ENCODE measurements at regions not wholly inside any gene's neighbourhood (a gene's known extent, or its start where the extent isn't known, plus 50 kb on each side); places are given as distances from the start of the nearest gene placed in this dataset.

DNA sequence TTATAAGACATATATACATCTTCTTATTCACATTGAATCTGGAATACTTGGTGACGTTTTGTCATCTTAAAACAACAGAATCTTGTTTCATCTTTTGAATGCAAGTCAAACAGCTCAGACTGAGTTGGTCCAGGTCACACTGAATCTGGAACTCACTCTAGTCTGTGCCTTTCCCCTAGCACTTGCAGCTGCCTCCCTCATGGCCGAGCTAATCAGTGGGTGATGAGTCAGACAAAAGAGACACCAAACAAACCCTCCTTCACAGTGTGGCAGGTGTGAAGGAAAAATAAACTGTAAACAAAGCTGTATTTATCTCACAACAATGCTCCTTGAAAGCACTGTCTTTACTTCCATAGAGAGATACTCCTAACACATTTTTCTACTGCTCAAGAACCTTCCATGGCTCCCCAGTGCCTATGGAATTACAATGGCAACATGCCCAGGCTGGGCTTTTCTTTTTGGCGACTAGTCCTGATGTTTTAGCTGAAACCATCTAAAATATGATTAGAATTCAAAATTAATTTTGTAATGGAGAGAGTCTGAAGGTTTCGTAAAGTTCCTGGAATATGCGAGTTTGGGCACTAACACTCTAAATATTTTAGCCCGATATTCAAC, 140.0 kb downstream of the ZNF365 start:
- H3K4me3 ChIP-seq = no peak overlapping the region
- H3K27ac ChIP-seq = no peak overlapping the region
- intact Hi-C loops (cut with DNase I; ENCODE audit: low total_unique reads) = no loop called here
- no peaks in the 10 kb centered on the region for H3K9me3 ChIP-seq
- TF ChIP-seq POLR2AphosphoS5 (IDR thresholded peaks at IDR 0.05) (no peak), POLR2A (IDR thresholded peaks at IDR 0.05) (no peak)
- TF ChIP-seq, protein P1, sequence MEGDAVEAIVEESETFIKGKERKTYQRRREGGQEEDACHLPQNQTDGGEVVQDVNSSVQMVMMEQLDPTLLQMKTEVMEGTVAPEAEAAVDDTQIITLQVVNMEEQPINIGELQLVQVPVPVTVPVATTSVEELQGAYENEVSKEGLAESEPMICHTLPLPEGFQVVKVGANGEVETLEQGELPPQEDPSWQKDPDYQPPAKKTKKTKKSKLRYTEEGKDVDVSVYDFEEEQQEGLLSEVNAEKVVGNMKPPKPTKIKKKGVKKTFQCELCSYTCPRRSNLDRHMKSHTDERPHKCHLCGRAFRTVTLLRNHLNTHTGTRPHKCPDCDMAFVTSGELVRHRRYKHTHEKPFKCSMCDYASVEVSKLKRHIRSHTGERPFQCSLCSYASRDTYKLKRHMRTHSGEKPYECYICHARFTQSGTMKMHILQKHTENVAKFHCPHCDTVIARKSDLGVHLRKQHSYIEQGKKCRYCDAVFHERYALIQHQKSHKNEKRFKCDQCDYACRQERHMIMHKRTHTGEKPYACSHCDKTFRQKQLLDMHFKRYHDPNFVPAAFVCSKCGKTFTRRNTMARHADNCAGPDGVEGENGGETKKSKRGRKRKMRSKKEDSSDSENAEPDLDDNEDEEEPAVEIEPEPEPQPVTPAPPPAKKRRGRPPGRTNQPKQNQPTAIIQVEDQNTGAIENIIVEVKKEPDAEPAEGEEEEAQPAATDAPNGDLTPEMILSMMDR (IDR thresholded peaks at IDR 0.05 in 8 of 11, conservative IDR thresholded peaks at IDR 0.05 in 3 of 11) = no peak
- DNase-seq = no peak
- H3K4me1 ChIP-seq = no peaks in the 10 kb centered on the region
- no peaks in the 10 kb centered on the region for H3K36me3 ChIP-seq
- H3K27me3 ChIP-seq (replicated peaks in 1 of 7) = no peaks in the 10 kb centered on the region
- WGBS, 5 donors = 75 to 89% (median 83%) methylated on average over 6 of the region's 6 CpGs

DNA sequence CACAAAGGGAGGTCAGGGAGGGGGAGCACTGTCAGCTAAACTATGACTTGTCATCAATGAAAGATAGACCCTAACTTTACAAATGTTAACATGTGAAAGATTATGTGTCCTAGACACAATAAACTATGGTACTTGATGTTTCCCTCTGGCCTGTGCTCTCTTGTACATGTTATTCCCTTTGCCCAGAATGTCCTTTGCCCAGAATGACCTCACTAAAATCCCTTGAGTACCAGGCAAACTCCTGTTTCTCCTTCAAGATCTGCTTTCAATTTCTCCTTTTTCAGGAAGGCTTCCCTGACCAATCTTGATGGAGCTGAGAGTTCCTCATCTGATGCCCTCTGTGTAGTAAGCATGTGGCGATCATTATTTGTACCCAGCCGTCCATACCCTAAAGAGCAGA, 143.1 kb downstream of the ZNF365 start:
- Histone ChIP-seq H3K36me3 (no peaks in the 10 kb centered on the region), H3K9me3 (no peaks in the 10 kb centered on the region), H3K4me3 (no peak overlapping the region), H3K27ac (no peak overlapping the region), H3K27me3 (replicated peaks in 1 of 7) (no peaks in the 10 kb centered on the region), H3K4me1 (no peaks in the 10 kb centered on the region)
- WGBS, 5 donors = 56 to 98% (median 94%) methylated on average over 2 of the region's 2 CpGs
- TF ChIP-seq POLR2AphosphoS5 (IDR thresholded peaks at IDR 0.05) (no peak), POLR2A (IDR thresholded peaks at IDR 0.05) (no peak)
- TF ChIP-seq, protein P1 (IDR thresholded peaks at IDR 0.05 in 8 of 11, conservative IDR thresholded peaks at IDR 0.05 in 3 of 11) = no peak
- intact Hi-C loops (cut with DNase I; ENCODE audit: low total_unique reads) = no loop called here
- DNase-seq = no peak

DNA sequence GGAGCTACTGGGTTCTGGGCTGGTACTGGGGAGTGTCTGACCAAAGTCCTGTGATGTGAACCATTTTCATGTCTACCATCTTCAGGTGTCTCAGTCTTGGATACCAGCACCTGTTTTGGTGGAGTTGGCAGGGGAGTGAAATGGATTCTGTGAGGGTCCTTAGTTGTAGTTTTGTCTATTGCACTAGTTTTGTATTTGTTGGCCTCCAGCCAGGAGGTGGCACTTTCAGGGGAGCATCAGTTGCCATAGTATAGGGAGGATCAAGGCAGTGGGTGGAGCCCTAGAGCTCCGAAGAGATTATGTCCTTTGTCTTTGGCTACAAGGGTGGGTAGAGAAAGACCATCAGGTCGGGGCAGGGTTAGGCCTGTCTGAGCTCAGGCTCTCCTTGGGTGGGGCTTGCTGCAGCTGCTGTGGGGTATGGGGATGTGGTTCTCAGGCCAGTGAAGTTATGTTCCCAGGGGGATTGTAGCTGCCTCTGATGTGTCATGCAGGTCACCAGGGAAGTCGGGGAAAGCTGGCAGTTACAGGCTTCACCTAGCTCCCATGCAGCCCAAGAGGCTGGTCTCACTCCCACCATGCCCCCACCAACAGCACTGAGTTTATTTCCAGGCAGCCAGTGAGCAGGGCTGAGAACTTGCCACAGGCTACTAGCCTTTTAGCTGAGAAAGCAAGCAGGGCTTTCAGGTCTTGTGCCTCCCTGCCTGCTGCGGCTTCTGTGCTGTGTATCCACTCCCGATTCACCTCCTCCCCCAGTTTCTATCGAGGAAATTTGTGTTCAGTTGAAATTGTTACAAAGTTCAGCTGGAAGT, 153.1 kb downstream of the ZNF365 start:
- Histone ChIP-seq H3K4me3 (no peak overlapping the region), H3K4me1 (peaks cover 8 to 38% (median 30%) of the 10 kb centered on the region in 6 donors), H3K27ac (peak overlapping the region; percentile 36 to 88 (median 80)), H3K36me3 (no peaks in the 10 kb centered on the region), H3K9me3 (peaks cover 0 to 11% (median 5%) of the 10 kb centered on the region in 8 donors), H3K27me3 (replicated peaks in 1 of 7) (no peaks in the 10 kb centered on the region)
- TF ChIP-seq POLR2A (IDR thresholded peaks at IDR 0.05) = no peak
- peak in 2 of 3 donors; percentile 32 to 48 for TF ChIP-seq POLR2AphosphoS5 (IDR thresholded peaks at IDR 0.05)
- TF ChIP-seq, protein P1 (IDR thresholded peaks at IDR 0.05 in 8 of 11, conservative IDR thresholded peaks at IDR 0.05 in 3 of 11) = no peak
- DNase-seq = peak; percentile 84
- WGBS, 5 donors = 54 to 74% (median 56%) methylated on average over 6 of the region's 6 CpGs
- intact Hi-C loops (cut with DNase I; ENCODE audit: low total_unique reads) = no loop called here

DNA sequence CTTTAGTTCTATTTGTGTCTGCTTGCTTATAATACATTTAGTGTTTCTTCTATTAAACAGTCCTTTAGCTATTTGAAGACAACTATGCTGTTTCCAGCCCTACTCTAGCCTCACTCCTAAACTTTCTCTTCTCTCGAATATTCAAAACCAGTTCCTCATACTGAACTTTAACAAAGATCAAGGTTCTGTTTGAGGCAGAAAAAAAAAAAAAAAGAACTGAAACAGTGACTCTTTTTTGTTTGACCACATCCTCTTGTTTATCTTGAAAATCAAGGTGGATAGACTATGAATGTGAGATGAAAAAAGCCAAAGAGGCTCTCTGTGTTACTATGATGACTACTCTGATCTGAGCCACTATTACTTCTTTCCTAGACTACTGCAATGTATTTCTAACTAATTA, 154.3 kb downstream of the ZNF365 start:
- WGBS, 5 donors = 16 to 34% (median 28%) methylated on average over 1 of the region's 1 CpG
- Histone ChIP-seq H3K4me3 (no peak overlapping the region), H3K27me3 (replicated peaks in 1 of 7) (no peaks in the 10 kb centered on the region), H3K36me3 (no peaks in the 10 kb centered on the region), H3K9me3 (peaks cover 0 to 11% (median 5%) of the 10 kb centered on the region in 8 donors), H3K27ac (peak overlapping the region; percentile 50 to 88 (median 80)), H3K4me1 (peaks cover 8 to 38% (median 30%) of the 10 kb centered on the region in 6 donors)
- DNase-seq = no peak
- intact Hi-C loops (cut with DNase I; ENCODE audit: low total_unique reads) = no loop called here
- TF ChIP-seq, protein P1 (IDR thresholded peaks at IDR 0.05 in 8 of 11, conservative IDR thresholded peaks at IDR 0.05 in 3 of 11) = no peak
- no peak for TF ChIP-seq POLR2AphosphoS5 (IDR thresholded peaks at IDR 0.05)
- no peak for TF ChIP-seq POLR2A (IDR thresholded peaks at IDR 0.05)

Data from spleen (tissue), 11 donors.